ENCODE measurements at regions not wholly inside any gene's neighbourhood (a gene's known extent, or its start where the extent isn't known, plus 50 kb on each side); places are given as distances from the start of the nearest gene placed in this dataset.

DNA sequence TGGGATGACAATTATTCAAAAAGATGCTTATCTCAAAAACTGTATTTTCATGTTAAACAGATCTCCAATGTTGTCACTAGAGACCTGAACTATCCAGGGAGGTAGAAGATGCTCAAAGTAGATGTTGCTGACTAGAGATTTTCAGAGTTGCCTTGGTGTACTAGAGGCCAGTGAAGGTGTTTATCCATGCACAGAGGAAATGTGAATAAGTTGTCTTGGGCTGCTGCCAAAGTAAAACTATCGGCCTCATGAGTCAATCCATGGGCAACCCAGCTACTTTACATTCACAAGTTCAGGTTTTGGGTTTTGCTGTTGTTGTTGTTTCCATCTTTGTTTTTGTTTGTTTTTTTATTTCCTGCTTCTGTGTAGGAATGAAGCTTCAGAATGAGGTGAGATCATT, 141.1 kb upstream of the RANBP3L start:
- DNase-seq (ENCODE audit: low spot score): no peak
- in situ Hi-C loops (cut with MboI; ENCODE audit: low sequenced_read_pairs, unreplicated experiment): no loop called here
- TF ChIP-seq, protein P1, sequence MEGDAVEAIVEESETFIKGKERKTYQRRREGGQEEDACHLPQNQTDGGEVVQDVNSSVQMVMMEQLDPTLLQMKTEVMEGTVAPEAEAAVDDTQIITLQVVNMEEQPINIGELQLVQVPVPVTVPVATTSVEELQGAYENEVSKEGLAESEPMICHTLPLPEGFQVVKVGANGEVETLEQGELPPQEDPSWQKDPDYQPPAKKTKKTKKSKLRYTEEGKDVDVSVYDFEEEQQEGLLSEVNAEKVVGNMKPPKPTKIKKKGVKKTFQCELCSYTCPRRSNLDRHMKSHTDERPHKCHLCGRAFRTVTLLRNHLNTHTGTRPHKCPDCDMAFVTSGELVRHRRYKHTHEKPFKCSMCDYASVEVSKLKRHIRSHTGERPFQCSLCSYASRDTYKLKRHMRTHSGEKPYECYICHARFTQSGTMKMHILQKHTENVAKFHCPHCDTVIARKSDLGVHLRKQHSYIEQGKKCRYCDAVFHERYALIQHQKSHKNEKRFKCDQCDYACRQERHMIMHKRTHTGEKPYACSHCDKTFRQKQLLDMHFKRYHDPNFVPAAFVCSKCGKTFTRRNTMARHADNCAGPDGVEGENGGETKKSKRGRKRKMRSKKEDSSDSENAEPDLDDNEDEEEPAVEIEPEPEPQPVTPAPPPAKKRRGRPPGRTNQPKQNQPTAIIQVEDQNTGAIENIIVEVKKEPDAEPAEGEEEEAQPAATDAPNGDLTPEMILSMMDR (IDR thresholded peaks at IDR 0.05; ENCODE audit: borderline replicate concordance, control extremely low read depth, extremely low read depth, insufficient read depth, missing control alignments): no peak

- DNase-seq (ENCODE audit: low spot score): no peak
- TF ChIP-seq, protein P1 (IDR thresholded peaks at IDR 0.05; ENCODE audit: borderline replicate concordance, control extremely low read depth, extremely low read depth, insufficient read depth, missing control alignments): no peak
- in situ Hi-C loops (cut with MboI; ENCODE audit: low sequenced_read_pairs, unreplicated experiment): no loop called here
Observed at GRCh38 chr5:36443941-36444340, 142.2 kb upstream of the RANBP3L start.

- TF ChIP-seq, protein P1 (IDR thresholded peaks at IDR 0.05; ENCODE audit: borderline replicate concordance, control extremely low read depth, extremely low read depth, insufficient read depth, missing control alignments): no peak
- no peak for DNase-seq (ENCODE audit: low spot score)
- in situ Hi-C loops (cut with MboI; ENCODE audit: low sequenced_read_pairs, unreplicated experiment): no loop called here
Observed at GRCh38 chr5:36444582-36445418, 143.1 kb upstream of the RANBP3L start.

DNA sequence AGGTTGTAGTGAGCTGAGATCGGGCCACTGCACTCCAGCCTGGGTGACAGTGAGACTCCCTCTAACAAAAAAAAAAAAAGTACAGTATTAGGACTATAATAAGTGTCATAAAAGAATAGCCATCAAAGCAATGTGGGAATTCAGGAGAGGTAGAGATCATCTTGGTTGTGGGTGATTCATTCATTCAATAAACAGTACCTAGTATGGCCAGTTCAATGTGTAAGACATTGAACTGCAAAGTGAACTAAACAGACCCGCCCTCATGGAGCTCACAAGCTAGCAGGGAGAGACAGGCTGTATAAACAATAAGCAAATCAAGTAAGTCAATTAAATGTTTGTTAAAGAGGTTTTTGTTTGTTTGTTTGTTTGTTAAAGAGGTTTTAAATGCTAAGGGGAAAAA, 146.1 kb upstream of the RANBP3L start:
- in situ Hi-C loops (cut with MboI; ENCODE audit: low sequenced_read_pairs, unreplicated experiment): no loop called here
- TF ChIP-seq, protein P1 (IDR thresholded peaks at IDR 0.05; ENCODE audit: borderline replicate concordance, control extremely low read depth, extremely low read depth, insufficient read depth, missing control alignments): no peak
- DNase-seq (ENCODE audit: low spot score): no peak

DNA sequence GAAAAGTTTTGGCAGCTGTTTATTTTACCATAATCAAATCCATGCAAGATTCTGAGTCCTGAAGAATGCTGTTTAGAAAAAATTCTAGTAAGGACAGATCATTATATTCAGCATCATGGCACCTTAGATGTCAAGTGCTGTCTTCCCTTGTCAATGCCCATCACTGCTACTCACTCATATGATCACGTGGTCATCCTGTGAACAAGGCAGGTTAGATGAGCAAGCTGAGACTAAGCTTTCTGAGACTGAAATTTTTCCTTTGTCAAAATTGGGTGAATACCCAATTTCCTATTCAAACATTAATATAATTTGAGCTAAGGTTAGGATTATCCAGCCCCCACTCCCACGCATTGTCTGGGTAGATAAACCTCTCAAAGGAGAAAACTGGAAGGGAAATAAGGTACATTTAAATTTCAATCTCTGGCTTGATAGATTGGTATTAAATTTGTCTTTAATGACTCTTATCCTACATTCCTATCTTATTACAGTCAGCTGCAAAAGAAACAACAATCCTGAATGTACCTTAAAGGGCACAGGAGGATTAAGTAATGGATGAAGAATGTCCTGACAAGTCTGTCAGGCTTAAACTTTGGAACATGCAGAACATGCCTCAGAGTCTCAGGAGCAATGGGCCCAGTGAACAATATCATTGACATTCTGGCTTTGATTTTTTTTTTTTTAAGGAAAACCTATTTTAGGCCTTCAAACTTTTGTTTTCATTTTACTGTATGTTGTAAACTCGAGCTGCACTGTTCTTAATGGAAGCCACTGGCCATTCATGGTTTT, 148.7 kb upstream of the RANBP3L start:
- in situ Hi-C loops (cut with MboI; ENCODE audit: low sequenced_read_pairs, unreplicated experiment): no loop called here
- DNase-seq (ENCODE audit: low spot score): no peak
- TF ChIP-seq, protein P1 (IDR thresholded peaks at IDR 0.05; ENCODE audit: borderline replicate concordance, control extremely low read depth, extremely low read depth, insufficient read depth, missing control alignments): no peak

DNA sequence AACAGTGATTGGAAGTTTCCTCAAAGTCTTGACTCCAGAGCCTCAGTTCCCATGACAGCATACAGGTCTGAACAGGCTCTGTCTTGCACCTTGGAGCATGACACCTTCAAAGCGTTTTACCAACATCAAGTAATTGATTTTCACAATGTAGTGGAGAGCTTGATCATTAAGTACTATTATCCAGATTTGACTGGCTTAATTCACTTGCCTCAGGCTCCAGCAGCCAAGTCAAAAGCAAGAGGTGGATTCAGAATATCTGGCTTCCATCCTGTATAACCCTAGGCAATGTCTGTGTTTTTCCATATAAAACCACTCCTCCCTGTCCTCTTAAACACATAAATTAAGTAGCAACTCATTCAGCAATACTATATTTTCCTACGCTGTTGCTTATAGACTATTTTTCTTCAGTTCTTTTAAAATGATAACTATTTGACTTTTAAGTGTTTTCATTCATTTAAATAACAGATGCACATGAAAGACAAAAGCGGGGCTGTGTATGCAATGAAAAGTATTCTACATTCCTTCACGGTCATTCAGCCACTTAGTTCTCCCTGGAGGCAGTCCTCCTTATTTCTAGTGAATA, 150.8 kb upstream of the RANBP3L start:
- DNase-seq (ENCODE audit: low spot score): no peak
- in situ Hi-C loops (cut with MboI; ENCODE audit: low sequenced_read_pairs, unreplicated experiment): no loop called here
- TF ChIP-seq, protein P1 (IDR thresholded peaks at IDR 0.05; ENCODE audit: borderline replicate concordance, control extremely low read depth, extremely low read depth, insufficient read depth, missing control alignments): no peak

All from GM13976 (cell line).